ENCODE measurements at regions not wholly inside any gene's neighbourhood (a gene's known extent, or its start where the extent isn't known, plus 50 kb on each side); places are given as distances from the start of the nearest gene placed in this dataset.

DNA sequence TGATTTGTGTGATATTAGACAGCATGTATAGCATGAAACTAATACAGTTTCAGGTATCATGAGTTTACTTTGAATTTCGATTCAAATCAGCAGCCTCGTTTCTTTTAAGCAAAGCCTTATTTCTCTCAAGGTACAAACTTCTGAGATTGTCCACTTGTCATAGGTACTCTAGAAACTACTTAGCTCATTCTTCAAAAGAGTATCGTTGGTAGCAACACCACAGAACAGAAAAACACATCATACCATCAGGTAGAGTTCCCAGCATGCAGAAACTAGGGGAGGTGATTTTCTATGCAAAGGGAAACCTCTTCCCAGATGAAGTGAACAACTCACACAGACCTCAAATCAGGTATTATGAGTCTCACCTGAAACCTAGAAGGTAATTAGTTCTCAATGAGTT, 237.0 kb upstream of the SOX9 start:
- TF ChIP-seq, protein P1, sequence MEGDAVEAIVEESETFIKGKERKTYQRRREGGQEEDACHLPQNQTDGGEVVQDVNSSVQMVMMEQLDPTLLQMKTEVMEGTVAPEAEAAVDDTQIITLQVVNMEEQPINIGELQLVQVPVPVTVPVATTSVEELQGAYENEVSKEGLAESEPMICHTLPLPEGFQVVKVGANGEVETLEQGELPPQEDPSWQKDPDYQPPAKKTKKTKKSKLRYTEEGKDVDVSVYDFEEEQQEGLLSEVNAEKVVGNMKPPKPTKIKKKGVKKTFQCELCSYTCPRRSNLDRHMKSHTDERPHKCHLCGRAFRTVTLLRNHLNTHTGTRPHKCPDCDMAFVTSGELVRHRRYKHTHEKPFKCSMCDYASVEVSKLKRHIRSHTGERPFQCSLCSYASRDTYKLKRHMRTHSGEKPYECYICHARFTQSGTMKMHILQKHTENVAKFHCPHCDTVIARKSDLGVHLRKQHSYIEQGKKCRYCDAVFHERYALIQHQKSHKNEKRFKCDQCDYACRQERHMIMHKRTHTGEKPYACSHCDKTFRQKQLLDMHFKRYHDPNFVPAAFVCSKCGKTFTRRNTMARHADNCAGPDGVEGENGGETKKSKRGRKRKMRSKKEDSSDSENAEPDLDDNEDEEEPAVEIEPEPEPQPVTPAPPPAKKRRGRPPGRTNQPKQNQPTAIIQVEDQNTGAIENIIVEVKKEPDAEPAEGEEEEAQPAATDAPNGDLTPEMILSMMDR (conservative IDR thresholded peaks at IDR 0.05 in 1 of 2, IDR thresholded peaks at IDR 0.05 in 1 of 2; ENCODE audit: extremely low read depth in 1 of 2, insufficient read depth in 1 of 2, low read depth in 1 of 2, low read length in 2 of 2): no peak
- no peak for TF ChIP-seq EZH2 (IDR thresholded peaks at IDR 0.05; ENCODE audit: borderline replicate concordance, low read length)

Measured in mammary epithelial cell (primary cell).